Activated naive CD8-positive, alpha-beta T cell treated with anti-CD3 and anti-CD28 coated beads, Interleukin-2, amount 50 U/mL, for 16 hours (primary cell): ENCODE measurements at regions not wholly inside any gene's neighbourhood (a gene's known extent, or its start where the extent isn't known, plus 50 kb on each side); places are given as distances from the start of the nearest gene placed in this dataset.

Source experiments
- DNase-seq: peaks from one replicate; pipeline ENCODE4 v3.0.0-alpha.2; 2020; ENCODE audit warnings: low read depth, low spot score

- no peak for DNase-seq
Measured at GRCh38 chr2:199025146-199025545, 432.6 kb downstream of the SATB2 start.

- no peak for DNase-seq
Measured at GRCh38 chr2:199024224-199024623, 433.5 kb downstream of the SATB2 start.

- no peak for DNase-seq
Measured at GRCh38 chr2:199019898-199020507, 437.7 kb downstream of the SATB2 start.

GRCh38 chr2:199018826-199019225, 438.9 kb downstream of the SATB2 start:
- DNase-seq: no peak

- DNase-seq: no peak
Measured at GRCh38 chr2:199015072-199015471, 442.7 kb downstream of the SATB2 start.

- no peak for DNase-seq
Measured at GRCh38 chr2:199014226-199014625, 443.5 kb downstream of the SATB2 start.

GRCh38 chr2:199011908-199012307, 445.8 kb downstream of the SATB2 start:
- DNase-seq: no peak

GRCh38 chr2:198994678-198995077, 463.1 kb downstream of the SATB2 start:
- no peak for DNase-seq

GRCh38 chr2:198991431-198991830, 466.3 kb downstream of the SATB2 start:
- no peak for DNase-seq

- DNase-seq: no peak
Measured at GRCh38 chr2:198975779-198976178, 482.0 kb downstream of the SATB2 start.

GRCh38 chr2:198973785-198974184, 484.0 kb downstream of the SATB2 start:
- no peak for DNase-seq

- no peak for DNase-seq
Measured at GRCh38 chr2:198973181-198973580, 484.6 kb downstream of the SATB2 start.

- no peak for DNase-seq
Measured at GRCh38 chr2:198968545-198968944, 489.2 kb downstream of the SATB2 start.

GRCh38 chr2:198966269-198966668, 491.5 kb downstream of the SATB2 start:
- DNase-seq: no peak

- DNase-seq: no peak
Measured at GRCh38 chr2:198961547-198961946, 496.2 kb downstream of the SATB2 start.

- DNase-seq: no peak
Measured at GRCh38 chr2:198957181-198957580, 500.6 kb downstream of the SATB2 start.

- DNase-seq: no peak
Measured at GRCh38 chr2:198953328-198953727, 504.4 kb downstream of the SATB2 start.

- DNase-seq: no peak
Measured at GRCh38 chr2:198950803-198951202, 506.9 kb downstream of the SATB2 start.

- DNase-seq: no peak
Measured at GRCh38 chr2:198945496-198945895, 512.2 kb downstream of the SATB2 start.

GRCh38 chr2:198930170-198930569, 527.6 kb downstream of the SATB2 start:
- DNase-seq: no peak

- no peak for DNase-seq
Measured at GRCh38 chr2:198928026-198928425, 529.7 kb downstream of the SATB2 start.

GRCh38 chr2:198917926-198918720, 539.6 kb downstream of the SATB2 start:
- DNase-seq: no peak

GRCh38 chr2:198917275-198917674, 540.5 kb downstream of the SATB2 start:
- no peak for DNase-seq
